GM23338 (cell line): ENCODE measurements at regions not wholly inside any gene's neighbourhood (a gene's known extent, or its start where the extent isn't known, plus 50 kb on each side); places are given as distances from the start of the nearest gene placed in this dataset.

Experiments used
- ATAC-seq: fragments of 200-7000 bp; cut with Tn5 transposase; 3 replicates; pipeline ENCODE4 v1.9.1; 2020
- DNase-seq: peaks from one replicate; pipeline ENCODE4 v3.0.0-alpha.2; 2015; ENCODE audit warnings: low spot score
- H2AFZ ChIP-seq: fragments of 200-600 bp; sonication (generic); 2 replicates; pipeline ENCODE4 v1.8.0; 2016; ENCODE audit warnings: antibody characterized with exemption, mild to moderate bottlenecking, moderate library complexity
- H3F3A ChIP-seq: fragments of 200-600 bp; sonication (generic); replicated peaks from 2 replicates; pipeline ENCODE4 v1.8.0; 2017; ENCODE audit warnings: antibody characterized with exemption, mixed run types, low read depth
- H3K27ac ChIP-seq: fragments of 200-600 bp; sonication (generic); 2 replicates; pipeline ENCODE4 v1.6.1; 2016; ENCODE audit warnings: low read depth
- H3K27me3 ChIP-seq: fragments of 200-600 bp; sonication (generic); 2 replicates; pipeline ENCODE4 v1.8.0; 2016; ENCODE audit warnings: mild to moderate bottlenecking, mixed run types, moderate library complexity; ENCODE audit not compliant: insufficient read depth
- H3K36me3 ChIP-seq: fragments of 200-600 bp; sonication (generic); 2 replicates; pipeline ENCODE4 v1.8.0; 2016; ENCODE audit warnings: mild to moderate bottlenecking; ENCODE audit not compliant: insufficient read depth
- H3K4me1 ChIP-seq: fragments of 200-600 bp; sonication (generic); 2 replicates; pipeline ENCODE4 v1.8.0; 2016; ENCODE audit warnings: mild to moderate bottlenecking, moderate library complexity; ENCODE audit not compliant: insufficient read depth
- H3K4me2 ChIP-seq: fragments of 200-600 bp; sonication (generic); 2 replicates; pipeline ENCODE4 v1.7.1; 2017; ENCODE audit warnings: mixed run types
- H3K4me3 ChIP-seq: fragments of 200-600 bp; sonication (generic); 2 replicates; pipeline ENCODE4 v1.6.1; 2016; ENCODE audit warnings: mixed run types
- H3K79me2 ChIP-seq: fragments of 200-600 bp; sonication (generic); replicated peaks from 2 replicates; pipeline ENCODE4 v1.8.0; 2017; ENCODE audit warnings: mild to moderate bottlenecking; ENCODE audit not compliant: insufficient read depth
- H3K9me2 ChIP-seq: fragments of 200-600 bp; sonication (generic); 2 replicates; pipeline ENCODE4 v1.8.0; 2017; ENCODE audit not compliant: insufficient read depth
- H4K20me1 ChIP-seq: fragments of 200-600 bp; sonication (generic); replicated peaks from 2 replicates; pipeline ENCODE4 v1.8.0; 2017; ENCODE audit warnings: mild to moderate bottlenecking; ENCODE audit not compliant: insufficient read depth
- H3K27ac Mint-ChIP-seq: 2 replicates; pipeline ENCODE4 v1.8.0; 2020; ENCODE audit warnings: inconsistent platforms, mild to moderate bottlenecking, moderate library complexity, mixed read lengths
- H3K27me3 Mint-ChIP-seq: 3 replicates; pipeline ENCODE4 v1.8.0; 2022; ENCODE audit warnings: low read depth, mild to moderate bottlenecking, moderate library complexity, mixed read lengths, inconsistent platforms; ENCODE audit not compliant: insufficient read depth, poor library complexity
- H3K36me3 Mint-ChIP-seq: 3 replicates; pipeline ENCODE4 v1.8.0; 2021; ENCODE audit warnings: low read depth, mild to moderate bottlenecking, inconsistent platforms, moderate library complexity, mixed read lengths
- H3K4me1 Mint-ChIP-seq: 3 replicates; pipeline ENCODE4 v1.8.0; 2020; ENCODE audit warnings: mild to moderate bottlenecking, inconsistent platforms, mixed read lengths
- H3K4me3 Mint-ChIP-seq: 3 replicates; pipeline ENCODE4 v1.8.0; 2021; ENCODE audit warnings: moderate library complexity, mild to moderate bottlenecking, inconsistent platforms, mixed read lengths
- H3K9me3 Mint-ChIP-seq: 3 replicates; pipeline ENCODE4 v1.8.0; 2020; ENCODE audit warnings: moderate library complexity, mild to moderate bottlenecking, inconsistent platforms, mixed read lengths
- CREB1 ChIP-seq: fragments of 250-450 bp; sonication (Bioruptor Pico); IDR thresholded peaks from 2 replicates; pipeline ENCODE4 v1.5.0; 2020; ENCODE audit warnings: low read depth, mild to moderate bottlenecking, moderate library complexity
- CTCF ChIP-seq, 2 experiments: fragments of 200-600 bp in 1 of 2; sonication (generic) in 1 of 2; conservative IDR thresholded peaks; 2 replicates each; pipeline versions ENCODE4 v1.5.1 to v1.6.1; 2016 to 2017; ENCODE audit warnings: antibody characterized with exemption in 2 of 2, low read depth in 2 of 2, mild to moderate bottlenecking in 2 of 2, moderate library complexity in 1 of 2
- ETS1 ChIP-seq: IDR thresholded peaks from 2 replicates; pipeline ENCODE4 v1.6.1; 2016; ENCODE audit warnings: antibody characterized with exemption
- EZH2 ChIP-seq: fragments of 200-600 bp; sonication (generic); IDR thresholded peaks from one replicate; pipeline ENCODE4 v1.8.0; 2017; ENCODE audit warnings: antibody characterized with exemption, mild to moderate bottlenecking, low read depth; ENCODE audit not compliant: unreplicated experiment
- EZH2phosphoT487 ChIP-seq: fragments of 200-600 bp; sonication (generic); IDR thresholded peaks from one replicate; pipeline ENCODE4 v1.8.1; 2018; ENCODE audit warnings: antibody characterized with exemption; ENCODE audit not compliant: unreplicated experiment
- JUNB ChIP-seq: IDR thresholded peaks from one replicate; pipeline ENCODE4 v1.6.1; 2016; ENCODE audit warnings: antibody characterized with exemption; ENCODE audit not compliant: unreplicated experiment
- NANOG ChIP-seq: IDR thresholded peaks from 2 replicates; pipeline ENCODE4 v1.6.1; 2016; ENCODE audit warnings: antibody characterized with exemption, borderline replicate concordance
- POLR2AphosphoS5 ChIP-seq: IDR thresholded peaks from 2 replicates; pipeline ENCODE4 v1.6.1; 2016; ENCODE audit warnings: antibody characterized with exemption, low read depth
- REST ChIP-seq: IDR thresholded peaks from one replicate; pipeline ENCODE4 v1.6.1; 2018; ENCODE audit warnings: antibody characterized with exemption; ENCODE audit not compliant: unreplicated experiment
- ZNF114 ChIP-seq: fragments of 250-450 bp; sonication (Bioruptor Pico); IDR thresholded peaks from 2 replicates; pipeline ENCODE4 v1.5.0; 2020; ENCODE audit warnings: mild to moderate bottlenecking, moderate library complexity
- ZNF331 ChIP-seq: fragments of 250-450 bp; sonication (Bioruptor Pico); IDR thresholded peaks from 2 replicates; pipeline ENCODE4 v1.5.0; 2020; ENCODE audit warnings: low read depth, mild to moderate bottlenecking, moderate library complexity
- ZNF462 ChIP-seq: fragments of 250-450 bp; sonication (Bioruptor Pico); IDR thresholded peaks from 2 replicates; pipeline ENCODE4 v1.5.0; 2020; ENCODE audit warnings: mild to moderate bottlenecking, moderate library complexity

- TF ChIP-seq POLR2AphosphoS5, result no peak
- no peak for TF ChIP-seq CTCF (conservative IDR thresholded peaks at IDR 0.05; ENCODE audit: low read depth in 2 of 2)
- no peak for TF ChIP-seq REST
- no peak for TF ChIP-seq CREB1 (CRISPR knock-in tag)
- TF ChIP-seq EZH2phosphoT487, result no peak
- no peak for TF ChIP-seq ETS1
- no peak for TF ChIP-seq JUNB
Measured at GRCh38 chr1:106897976-106898375, 158.5 kb upstream of the PRMT6 start (continued).

- Histone ChIP-seq H3K4me1 (no peaks in the 10 kb centered on the region), H3K9me2 (0 out of 2 replicates have a peak, but pooled peaks cover 2% of the 10 kb centered on the region), H3F3A (no peaks in the 10 kb centered on the region), H2AFZ (no peak overlapping the region), H3K4me2 (no peak overlapping the region), H3K4me3 (no peak overlapping the region), H3K36me3 (no peaks in the 10 kb centered on the region), H3K27me3 (no peaks in the 10 kb centered on the region), H3K79me2 (no peaks in the 10 kb centered on the region), H4K20me1 (no peaks in the 10 kb centered on the region), H3K27ac (no peak overlapping the region)
- Mint-ChIP-seq H3K4me1 (no peaks in the 10 kb centered on the region), H3K36me3 (no peaks in the 10 kb centered on the region), H3K9me3 (no peaks in the 10 kb centered on the region), H3K27me3 (no peaks in the 10 kb centered on the region), H3K4me3 (no peak overlapping the region), H3K27ac (no peak overlapping the region)
- DNase-seq, result no peak
- ATAC-seq, result no peak
- TF ChIP-seq EZH2 (no peak), POLR2AphosphoS5 (no peak), EZH2phosphoT487 (no peak), NANOG (no peak), CREB1 (CRISPR knock-in tag) (no peak), ZNF462 (CRISPR knock-in tag) (no peak), ZNF114 (CRISPR knock-in tag) (no peak), ZNF331 (CRISPR knock-in tag) (no peak)
Measured at GRCh38 chr1:106899644-106900043, 156.8 kb upstream of the PRMT6 start.
